GM21619 (cell line): ENCODE measurements at regions not wholly inside any gene's neighbourhood (a gene's known extent, or its start where the extent isn't known, plus 50 kb on each side); places are given as distances from the start of the nearest gene placed in this dataset.
"Not testable (repeated sequence)": the region's sequence is repeated elsewhere in the genome, so short reads cannot be mapped to it uniquely, and the experiment has no call there.

ENCODE experiments used
- ATAC-seq: cut with Tn5 transposase; IDR thresholded peaks from one replicate; pipeline ENCODE4 v1.9.1; 2021; ENCODE audit not compliant: unreplicated experiment

DNA sequence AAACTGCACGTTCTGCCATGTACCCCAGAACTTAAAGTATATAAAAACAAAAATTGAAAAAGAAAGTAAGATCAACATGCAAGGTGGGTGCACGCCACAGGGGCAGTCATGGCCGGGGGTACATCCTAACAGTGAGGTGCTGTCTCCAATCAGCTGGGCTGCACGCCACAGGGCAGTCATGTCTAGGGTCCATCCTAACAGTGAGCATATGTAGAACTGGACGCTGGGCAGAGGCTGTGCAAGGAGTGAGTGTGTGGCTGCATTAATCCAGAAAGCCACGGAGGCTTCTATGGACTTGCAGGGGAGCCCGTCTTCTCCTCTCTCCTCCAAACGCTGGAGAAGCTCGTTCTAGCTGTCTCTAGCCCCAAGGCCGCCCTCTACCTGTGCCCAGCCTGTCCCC, 1105.0 kb downstream of the BRD1 start:
- no peak for ATAC-seq

DNA sequence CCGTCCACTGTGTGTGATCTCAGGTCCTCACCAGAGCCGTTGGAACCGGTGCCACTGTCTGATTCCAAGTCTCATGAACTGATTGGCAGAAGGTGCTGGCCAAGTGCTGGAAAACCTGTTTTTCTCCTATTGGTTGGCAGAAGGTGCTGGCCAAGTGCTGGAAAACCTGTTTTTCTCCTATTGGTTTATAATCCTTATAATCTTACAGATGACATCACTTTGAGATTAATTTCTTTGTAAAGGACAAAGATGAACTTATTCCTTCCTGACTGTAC, 1106.3 kb downstream of the BRD1 start:
- ATAC-seq, result no peak

DNA sequence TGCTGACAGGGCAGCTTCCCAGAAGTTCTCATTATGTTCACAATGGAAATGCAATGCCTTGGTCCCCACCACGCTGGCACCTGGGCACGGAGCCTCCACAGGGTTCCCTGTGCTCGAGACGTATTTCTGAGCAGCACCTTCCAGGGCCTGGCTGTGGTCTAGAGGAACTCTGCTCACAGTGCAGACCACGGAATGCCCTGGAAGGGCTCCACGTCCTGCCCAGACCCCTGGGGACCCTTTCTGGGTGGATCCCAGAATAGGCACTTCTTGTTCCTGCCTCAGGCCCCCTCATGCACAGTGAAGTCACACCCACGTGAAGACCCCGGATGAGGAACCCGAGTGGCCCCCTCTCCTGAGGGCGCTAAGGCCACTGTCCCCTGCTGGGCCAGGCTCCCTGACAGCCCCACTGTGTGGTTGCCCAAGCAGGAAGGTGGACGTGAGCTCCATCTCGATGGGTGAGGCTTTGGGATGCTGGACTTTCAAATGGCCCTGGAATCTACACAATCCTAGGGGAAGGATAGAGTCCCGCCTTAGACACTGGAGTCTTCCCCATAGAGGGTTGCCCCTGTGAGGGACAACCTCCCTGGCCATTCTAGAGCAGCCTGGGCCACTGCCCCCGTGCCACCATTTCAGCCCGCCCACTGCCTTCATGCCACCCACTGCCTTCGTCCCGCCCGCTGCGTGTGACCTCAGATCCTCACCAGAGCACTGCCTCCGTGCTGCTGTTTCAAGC, 1106.8 kb downstream of the BRD1 start:
- no peak for ATAC-seq

DNA sequence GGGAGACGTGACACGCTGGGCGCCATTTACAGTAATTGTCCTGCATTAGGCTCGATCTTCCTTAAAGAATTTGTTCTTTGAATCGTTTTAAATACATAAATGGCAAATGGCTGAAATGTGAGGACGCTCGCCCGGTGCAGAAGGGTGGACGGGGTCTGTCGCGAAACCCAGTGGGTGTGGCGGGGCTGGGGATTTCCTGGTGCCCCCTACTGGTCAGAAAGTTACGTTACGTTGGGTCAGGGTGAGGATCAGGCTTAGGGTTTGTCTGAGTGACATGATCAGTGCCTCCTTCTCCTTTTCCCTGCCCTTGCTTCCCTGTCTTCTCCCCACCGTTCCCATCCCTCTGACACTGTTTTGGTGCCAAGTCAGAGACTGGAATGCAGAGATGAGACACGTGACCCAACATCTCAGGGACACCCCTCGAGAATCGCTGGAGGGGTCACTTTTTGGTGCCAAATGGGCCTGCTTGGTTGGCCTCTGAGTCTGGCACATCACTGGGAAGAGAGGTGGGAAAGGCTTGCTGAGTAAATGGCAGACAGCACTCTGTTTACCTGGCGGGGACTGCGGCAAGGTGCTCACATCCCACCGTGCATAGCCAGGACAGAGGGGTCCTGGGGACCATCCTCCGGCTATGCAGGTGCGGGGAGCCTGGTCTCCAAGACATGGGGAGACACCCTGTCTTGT, 1107.6 kb downstream of the BRD1 start:
- ATAC-seq, result no peak

DNA sequence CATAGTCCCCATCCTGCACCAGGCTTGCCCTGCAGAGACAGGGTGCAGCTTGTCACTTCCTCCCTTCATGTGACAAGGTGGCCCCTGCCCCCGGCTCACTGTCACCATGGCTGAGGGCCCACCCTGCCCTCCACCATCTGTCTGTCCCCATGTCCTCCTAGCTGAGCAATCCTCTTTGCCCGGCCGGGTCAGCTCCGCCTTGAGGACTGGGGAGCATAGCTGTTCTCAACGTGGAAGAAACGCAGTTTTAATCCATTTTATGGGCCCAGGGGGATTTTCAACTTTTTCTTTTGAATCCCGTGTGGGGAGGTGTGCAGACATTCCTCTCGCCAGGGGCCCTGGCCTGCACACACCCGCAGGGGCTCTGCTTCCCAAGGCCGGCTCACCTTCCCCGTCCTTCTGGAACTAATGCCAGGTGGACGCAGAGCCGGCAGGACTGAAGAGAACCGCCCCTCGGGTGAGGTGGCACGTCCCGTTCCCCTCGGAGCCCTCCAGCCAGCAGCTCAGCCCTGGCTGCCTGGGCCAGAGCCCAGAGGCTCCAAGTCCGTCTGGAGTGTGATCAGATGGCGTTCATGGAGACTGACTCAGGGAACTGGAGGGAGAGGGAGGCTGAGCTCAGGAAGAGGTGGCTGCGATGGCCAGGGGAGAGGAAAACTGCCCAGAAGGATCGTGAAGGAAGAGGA, 1108.7 kb downstream of the BRD1 start:
- no peak for ATAC-seq

DNA sequence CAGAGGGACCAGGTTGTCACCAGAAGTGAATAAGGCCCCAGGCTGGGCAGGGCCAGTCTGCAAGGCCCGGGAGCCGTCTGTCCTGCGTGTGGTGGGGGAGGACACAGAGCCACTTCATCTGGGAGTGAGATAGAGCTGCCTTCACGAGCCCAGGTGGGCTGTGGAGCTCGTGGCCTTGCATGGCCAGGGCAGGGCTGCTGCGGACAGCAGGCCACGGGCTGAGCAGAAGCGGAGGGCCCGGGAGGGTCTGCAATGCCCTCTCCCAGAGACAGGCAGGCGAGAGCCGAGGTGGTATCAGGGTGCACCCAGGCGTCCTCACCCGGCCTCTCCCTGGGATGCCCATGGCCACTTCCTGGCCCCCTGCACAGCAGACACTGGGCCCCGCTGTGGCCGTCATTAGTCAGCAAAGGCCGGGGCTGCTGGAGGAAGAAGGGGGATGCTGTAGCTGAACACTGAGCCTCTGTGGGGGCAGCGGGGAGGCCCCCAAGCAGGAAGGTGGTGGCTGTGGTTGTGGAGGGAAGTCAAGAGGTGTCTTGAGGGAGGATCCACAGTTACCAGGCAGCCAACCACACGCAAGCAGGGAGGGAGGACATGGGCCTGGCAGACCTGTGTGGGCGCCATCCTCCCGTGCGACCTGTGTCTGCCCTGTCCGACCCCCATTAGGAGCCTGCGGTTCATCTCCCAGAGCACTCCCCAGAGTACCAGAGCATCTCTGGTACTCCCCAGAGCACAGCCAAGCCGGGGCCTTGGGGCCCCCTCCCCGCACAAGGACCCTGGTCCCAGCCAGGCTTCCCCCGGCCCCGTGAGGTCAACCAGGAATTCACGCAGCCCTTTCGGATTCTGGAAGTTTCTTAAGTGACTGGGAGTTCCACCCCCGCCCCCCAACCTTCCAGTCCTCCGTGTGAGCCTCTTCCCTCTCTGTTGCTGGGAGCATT, 1109.5 kb downstream of the BRD1 start:
- ATAC-seq, result no peak

DNA sequence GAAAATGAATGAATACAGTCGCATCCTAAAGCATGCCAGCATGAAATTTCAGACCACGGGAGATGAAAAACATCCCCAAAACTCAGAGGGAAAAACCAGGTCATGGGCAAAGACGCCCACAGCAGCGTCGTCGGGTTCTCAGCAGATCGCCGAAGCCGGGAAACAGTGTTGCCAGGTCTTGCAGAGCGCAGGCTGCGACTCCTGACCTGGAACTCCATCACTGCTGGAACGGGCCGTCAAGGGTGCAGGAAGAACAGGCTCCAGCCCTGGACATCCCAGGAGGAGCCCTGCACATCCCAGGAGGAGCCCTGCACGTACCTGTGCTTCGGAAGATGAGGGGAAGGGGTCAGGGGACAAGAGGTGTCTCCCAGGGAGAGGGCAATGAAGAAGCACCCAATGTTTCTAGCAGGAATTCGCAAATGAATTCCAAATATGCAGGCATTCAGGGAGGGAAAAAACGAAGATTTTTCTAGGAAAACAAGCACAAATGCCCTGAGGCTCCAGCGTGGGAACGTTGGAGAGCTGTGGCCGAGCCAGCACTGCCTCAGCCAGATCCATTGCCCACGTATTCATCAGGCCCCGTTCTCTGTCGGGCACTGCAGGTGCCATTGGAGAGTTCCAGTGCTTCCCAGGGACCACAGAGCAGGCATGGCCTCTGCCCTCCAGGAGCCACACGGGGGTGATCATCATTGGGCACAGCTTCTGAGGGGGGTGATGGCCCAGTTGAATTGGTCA, 1110.4 kb downstream of the BRD1 start:
- ATAC-seq, result no peak

DNA sequence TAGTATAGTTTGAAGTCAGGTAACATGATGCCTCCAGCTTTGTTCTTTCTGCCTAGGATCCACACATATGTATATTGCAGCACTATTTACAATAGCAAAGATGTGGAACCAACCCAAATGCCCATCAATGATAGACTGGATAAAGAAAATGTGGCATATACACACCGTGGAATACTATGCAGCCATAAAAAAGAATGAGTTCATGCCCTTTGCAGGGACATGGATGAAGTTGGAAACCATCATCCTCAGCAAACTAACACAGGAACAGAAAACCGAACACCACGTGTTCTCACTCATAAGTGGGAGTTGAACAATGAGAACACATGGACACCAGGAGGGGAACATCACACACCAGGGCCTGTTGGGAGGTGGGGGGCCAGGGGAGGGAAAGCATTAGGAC, 1111.5 kb downstream of the BRD1 start:
- ATAC-seq, result not testable (repeated sequence)

DNA sequence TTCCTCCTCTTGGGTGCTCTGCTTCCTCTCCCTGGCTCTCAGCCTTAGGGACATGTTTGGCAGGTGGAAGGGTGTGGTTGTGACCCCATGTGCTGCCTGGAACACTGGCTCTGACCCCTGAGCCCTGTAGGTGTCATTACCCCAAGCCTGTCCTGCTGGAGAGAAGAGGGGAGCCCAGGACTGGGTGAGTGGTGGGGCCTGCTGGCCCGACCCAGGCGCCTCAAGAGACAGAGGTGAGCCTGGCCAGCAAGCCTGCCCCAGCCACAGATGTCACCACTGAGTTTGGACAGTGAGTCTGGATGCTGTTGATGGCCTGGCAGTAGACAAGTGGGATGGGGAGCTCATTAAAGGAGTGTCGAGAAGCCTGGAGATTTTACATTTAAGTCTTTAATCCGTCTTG, 1112.2 kb downstream of the BRD1 start:
- no peak for ATAC-seq

DNA sequence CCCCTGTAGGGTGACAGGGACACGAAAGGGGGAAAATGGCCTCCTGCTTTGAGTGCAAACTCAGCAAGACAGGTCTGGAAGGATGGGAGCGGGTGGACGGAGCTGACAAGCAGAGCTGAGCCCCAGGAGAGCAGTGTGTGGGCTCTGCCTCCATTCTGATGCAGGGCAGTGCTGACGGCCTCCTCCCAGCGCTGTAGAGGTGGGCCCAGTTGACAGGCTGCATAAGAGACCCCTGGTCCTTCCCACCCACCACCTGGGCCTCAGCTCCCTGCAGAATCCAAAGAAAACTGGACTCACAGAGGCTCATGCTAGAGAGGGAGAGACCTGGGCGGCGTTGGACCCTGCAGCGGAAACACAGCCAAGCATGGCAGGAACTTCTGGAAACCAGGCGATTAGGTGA, 1113.4 kb downstream of the BRD1 start:
- no peak for ATAC-seq

DNA sequence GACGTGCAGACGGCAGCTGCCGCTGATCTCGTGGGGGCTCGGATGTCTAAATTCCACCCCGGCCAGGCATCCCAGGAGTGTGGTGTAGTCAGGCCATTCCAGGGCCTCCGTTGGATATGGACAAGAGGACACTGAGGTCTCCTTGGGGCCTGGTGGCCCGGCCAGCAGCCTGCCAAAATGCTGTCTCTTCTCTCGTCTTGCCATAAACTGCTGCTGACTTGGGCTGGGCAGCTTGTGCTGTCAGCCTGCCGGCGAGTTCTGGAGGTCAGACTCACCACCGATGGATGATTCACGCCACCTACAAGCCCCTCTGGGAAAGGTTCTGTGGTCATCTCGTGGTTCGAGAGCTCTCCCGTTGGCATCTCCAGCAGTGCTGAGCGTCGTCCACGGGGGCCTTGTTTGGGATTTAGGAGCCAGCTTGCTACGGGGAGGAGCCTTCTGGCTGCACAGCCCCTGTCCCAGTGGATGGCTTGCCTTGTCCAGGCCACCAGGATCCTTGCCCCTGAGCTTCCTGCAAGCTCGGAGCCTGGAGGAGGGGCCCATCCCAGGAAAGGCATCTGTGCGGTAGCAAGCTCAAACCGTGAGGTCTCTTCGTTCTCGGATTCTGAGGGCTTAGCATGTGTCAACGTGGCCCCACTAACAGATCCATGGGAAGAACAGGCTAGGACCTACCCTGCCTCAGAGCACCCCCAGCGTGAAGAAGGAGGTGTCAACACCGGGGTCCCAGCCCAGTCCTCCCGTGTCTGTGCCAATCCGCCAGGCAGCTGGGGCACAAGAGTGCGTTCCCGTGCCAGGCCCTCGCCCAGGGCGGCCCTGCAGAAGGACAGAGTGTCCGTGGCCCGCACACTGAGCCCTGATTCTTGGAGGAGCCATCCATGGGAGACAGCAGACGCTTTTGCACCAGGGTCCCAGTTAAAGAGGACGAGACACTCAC, 1114.1 kb downstream of the BRD1 start:
- no peak for ATAC-seq

DNA sequence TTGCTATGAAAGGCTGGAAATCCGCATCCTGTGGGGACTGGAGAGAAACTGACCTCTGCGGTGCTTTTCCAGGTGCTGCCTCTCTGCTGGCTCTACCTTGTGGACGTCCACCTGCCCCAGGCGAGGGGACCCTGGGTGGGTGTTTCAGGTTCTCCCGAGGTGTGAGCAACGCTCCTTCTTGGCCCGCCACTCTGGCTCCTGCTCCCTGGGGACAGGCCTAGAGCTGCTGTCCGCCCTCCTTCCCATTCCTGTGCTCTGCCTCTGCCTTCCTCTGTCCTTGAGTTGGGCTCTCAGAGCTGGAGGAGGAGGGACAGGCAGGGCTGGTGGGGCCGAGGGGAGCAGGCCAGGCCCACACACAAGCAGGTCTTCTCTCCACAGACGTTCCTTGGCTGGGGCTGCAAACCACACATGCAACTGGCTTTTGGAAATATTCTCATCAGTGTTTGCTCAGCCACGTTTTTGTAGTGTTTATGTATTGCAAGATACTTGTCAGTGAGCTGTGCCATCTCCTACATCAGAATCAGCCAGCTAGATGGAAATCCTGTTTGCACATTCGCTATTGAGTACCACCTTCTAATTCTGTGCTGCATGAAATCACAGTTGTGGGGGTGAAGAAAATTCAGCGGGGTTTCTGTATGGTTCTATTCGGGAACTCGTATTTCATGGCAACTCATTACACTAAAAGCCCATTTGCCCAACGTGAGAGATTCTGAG, 1115.0 kb downstream of the BRD1 start:
- no peak for ATAC-seq

DNA sequence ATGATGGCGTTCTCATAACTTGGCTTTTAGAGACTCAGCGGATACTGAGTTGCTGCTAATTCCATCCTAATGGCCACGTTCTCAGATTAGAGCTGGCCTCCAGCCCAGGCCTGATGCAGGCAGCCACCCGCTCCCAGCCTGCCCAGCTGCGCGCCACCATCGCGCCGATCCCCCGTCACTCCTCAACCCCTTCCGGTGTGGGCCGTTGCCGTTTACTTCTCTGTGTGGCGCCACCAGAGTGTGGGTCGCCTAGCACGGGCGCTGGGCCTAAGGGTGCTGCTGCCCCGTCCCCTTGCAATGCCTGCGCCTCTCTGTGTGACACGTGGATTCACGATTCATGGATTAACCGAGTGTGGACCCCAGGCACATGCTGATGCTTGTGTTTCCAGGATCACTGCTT, 1116.0 kb downstream of the BRD1 start:
- no peak for ATAC-seq

DNA sequence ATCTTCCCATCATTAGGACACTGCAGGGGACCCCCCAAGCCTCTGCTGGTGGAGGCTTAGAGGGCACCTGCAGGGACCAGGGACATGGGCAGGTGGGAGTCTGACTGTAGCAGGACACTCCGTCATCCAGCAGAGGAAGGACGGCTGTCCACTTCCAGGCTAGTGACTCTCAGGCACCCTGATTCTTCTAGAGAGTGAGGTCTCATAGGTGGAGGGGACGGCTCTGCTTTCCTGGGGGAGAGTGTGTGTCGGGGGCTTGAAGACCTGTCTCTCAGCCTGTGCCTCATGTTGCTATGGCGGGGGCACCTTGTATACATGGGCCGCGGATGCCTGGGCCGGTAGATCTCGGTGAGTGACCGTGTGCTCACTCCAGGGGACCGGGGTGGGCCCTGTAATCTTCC, 1116.6 kb downstream of the BRD1 start:
- no peak for ATAC-seq

DNA sequence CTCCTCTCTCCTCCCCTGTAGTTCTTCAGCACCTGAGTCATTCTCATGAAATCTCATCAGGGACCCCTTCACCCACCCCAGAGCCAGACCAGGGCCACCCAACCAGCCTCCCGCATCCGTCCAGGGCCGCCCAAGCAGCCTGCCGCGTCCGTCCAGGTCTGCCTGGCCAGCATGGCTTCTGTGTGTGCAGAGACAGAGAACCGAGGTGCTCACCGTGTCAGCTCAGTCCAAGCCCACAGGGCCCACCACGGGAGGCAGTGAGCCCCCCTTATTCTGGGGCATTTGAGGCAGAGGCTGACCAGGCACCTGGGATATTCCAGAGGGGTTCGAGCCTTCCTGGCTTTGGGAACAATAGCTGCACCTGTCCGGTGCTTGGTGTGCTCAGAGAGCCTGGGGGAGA, 1117.3 kb downstream of the BRD1 start:
- no peak for ATAC-seq

DNA sequence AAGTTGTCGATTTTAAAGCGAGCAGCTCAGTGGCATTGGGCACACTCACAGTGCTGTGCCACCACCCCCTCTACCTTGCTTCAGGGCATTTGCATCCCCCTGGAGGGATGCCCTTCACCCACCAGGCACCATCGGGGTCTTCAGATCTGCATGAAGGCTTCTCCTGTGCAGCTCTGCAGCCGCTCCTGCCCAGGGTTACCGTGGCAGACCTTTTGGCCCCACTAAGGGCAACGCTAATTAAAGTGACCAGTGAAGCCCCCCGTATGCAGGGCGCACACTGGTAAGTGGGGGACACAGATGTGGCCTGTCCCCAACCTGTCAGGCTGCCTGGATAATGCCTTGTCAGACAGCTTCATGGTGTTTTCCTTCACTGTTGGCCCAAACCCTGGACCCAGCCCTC, 1117.7 kb downstream of the BRD1 start:
- no peak for ATAC-seq

DNA sequence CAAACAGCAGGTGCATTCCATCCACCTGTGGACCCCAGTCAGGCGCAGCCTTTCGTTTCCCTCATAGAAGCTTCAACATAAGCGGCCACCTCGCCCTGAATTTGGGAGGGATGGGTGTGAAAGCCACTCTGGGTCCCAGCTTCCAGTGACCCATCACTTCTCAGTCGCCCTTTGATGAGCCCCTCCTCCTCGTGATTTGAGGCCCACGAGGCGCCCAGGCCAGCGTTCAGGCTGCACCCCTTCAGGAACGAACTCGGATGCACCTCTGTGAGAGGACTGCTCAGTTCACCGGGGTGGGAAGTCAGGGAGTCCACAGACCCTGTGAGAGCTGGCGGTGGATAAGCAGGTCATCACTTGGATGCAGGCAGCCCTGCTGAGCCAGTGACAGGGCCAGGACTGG, 1118.2 kb downstream of the BRD1 start:
- ATAC-seq, result no peak

DNA sequence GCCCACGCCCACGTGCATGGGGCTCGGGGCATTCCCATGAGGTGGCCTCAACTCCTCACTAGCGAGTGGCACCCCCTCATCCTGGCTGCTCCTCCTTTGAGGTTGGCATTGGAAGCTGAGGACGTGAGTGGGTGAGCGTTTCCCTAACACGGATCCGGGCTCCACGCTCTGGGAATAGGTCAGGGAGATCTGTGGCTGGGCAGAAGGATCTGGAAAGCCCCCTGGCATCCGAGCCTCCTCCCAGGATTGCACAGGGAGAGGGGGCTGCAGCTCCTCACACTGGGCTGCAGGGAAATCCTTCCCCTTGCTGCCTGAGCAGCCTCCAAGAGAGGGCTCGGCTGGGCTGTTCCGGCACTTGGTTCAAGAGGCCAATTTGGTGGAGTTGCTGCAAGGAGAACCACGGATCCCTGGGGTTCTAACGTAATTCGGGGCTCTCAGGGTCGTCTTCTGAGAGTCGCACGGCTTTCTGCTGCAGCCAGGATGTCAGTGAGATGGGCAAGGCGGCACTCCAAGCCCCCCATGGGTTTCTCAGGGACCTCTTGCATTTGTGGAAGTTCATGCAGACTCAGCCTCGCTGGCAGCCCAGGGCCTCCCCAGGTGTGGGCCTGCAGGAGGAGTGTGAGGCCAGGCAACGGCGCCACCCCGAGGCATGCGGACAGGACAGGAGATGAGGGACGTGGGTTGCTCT, 1119.0 kb downstream of the BRD1 start:
- no peak for ATAC-seq
